ENCODE measurements at regions not wholly inside any gene's neighbourhood (a gene's known extent, or its start where the extent isn't known, plus 50 kb on each side); places are given as distances from the start of the nearest gene placed in this dataset.

DNA sequence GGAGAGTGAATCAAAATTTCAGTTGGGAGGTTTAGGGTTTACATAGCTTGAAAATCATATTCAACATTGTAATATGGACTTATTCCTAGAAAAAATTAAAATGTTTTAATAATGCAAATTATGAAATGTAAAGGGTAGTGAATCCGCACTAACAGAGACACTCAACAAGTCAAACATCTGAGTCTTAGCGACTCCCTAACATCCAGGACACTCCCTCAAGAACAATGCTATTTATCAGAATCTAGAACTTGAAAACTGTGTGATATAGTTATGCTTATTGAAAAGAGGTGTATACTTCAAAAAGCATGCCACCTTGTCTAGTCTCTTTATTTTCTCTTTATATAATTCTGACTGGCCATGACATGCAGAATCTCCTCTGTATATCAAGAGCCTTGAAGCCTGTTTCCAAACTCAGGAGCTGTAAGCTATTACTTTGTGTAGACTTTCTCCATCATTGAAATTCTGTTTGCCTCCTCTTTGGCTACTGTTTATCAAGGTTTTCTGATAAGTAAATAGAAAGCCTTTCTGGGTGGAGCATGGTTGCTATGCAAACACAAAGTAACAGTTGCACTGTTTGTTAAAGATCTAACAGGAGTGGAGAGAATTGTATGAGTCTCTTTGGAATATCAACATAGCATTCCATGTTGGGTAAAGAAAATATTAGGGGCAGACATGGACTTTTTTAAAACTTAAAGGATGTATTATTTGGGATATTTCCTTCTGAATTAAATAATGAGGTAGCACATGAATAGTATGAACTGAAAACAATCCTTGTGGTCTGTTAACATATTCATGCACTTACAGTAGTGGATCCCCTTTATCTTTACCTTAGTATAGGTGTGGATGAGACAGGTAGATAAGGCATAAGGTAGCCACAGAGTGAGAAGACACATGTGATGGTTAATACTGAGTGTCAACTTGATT, 56.4 kb upstream of the MBNL2 start:
- TF ChIP-seq FOXK2 (IDR thresholded peaks at IDR 0.05): no peak
- TF ChIP-seq SP1 (IDR thresholded peaks at IDR 0.05): no peak
- TF ChIP-seq CTBP1 (IDR thresholded peaks at IDR 0.05; ENCODE audit: borderline replicate concordance): no peak
- TF ChIP-seq FOXM1 (IDR thresholded peaks at IDR 0.05; ENCODE audit: borderline replicate concordance): no peak
- TF ChIP-seq ZNF384 (IDR thresholded peaks at IDR 0.05): no peak
- no peak for TF ChIP-seq BHLHE40 (IDR thresholded peaks at IDR 0.05; ENCODE audit: borderline replicate concordance)
- TF ChIP-seq NFRKB (IDR thresholded peaks at IDR 0.05): no peak
- TF ChIP-seq FOXA1 (IDR thresholded peaks at IDR 0.05): no peak
